Upper lobe of left lung (tissue), 4 donors: ENCODE measurements at regions not wholly inside any gene's neighbourhood (a gene's known extent, or its start where the extent isn't known, plus 50 kb on each side); places are given as distances from the start of the nearest gene placed in this dataset.

ENCODE experiments used
- CTCF ChIP-seq, 6 experiments: fragments of 450-650 bp in 4 of 6; fragments of 200-600 bp in 2 of 6; sonication (generic) in 2 of 6; IDR thresholded peaks; one replicate each; pipeline ENCODE4 v1.5.1; 2016 to 2019; ENCODE audit warnings: antibody characterized with exemption in 6 of 6
- EP300 ChIP-seq, 4 donors: sonication (generic); formaldehyde crosslinking; IDR thresholded peaks; one replicate each; pipeline ENCODE4 v1.5.1; 2017; ENCODE audit warnings: antibody characterized with exemption in 4 of 4, control low read depth in 2 of 4
- POLR2A ChIP-seq, 4 donors: fragments of 450-650 bp; IDR thresholded peaks; one replicate each; pipeline ENCODE4 v1.5.1; 2016 to 2017; ENCODE audit warnings: antibody characterized with exemption in 4 of 4, mild to moderate bottlenecking in 2 of 4

GRCh38 chr5:135134691-135135381, 100.8 kb upstream of the PITX1 start:
- TF ChIP-seq CTCF (IDR thresholded peaks at IDR 0.05): no peak
- TF ChIP-seq POLR2A (IDR thresholded peaks at IDR 0.05): no peak
- TF ChIP-seq EP300 (IDR thresholded peaks at IDR 0.05): no peak
